HG02970 (cell line): ENCODE measurements at regions not wholly inside any gene's neighbourhood (a gene's known extent, or its start where the extent isn't known, plus 50 kb on each side); places are given as distances from the start of the nearest gene placed in this dataset.
"Not testable (repeated sequence)": the region's sequence is repeated elsewhere in the genome, so short reads cannot be mapped to it uniquely, and the experiment has no call there.

Experiments used
- ATAC-seq: cut with Tn5 transposase; IDR thresholded peaks from one replicate; pipeline ENCODE4 v1.9.1; 2021; ENCODE audit warnings: mild to moderate bottlenecking, moderate library complexity, moderate number of reproducible peaks; ENCODE audit not compliant: unreplicated experiment, low FRiP score

DNA sequence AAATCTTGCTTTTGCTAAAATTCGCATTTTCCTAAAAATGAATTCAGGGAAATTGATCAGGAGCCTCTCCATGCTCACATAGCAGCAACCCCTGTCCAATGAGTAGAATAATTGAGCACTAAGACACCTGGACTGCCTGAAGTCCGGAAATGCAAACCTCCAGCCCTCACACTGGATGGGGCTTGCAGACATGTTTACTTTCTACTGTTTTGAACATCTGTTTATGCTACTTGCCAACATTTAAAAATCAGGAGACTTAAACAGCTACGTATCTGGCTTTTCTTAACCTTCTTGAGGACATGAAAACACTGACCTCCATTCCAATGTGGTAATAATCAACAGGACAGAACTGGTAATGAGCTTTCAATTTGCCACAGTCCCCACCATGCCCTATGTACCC is 184.4 kb downstream of the SHOX2 start:
- ATAC-seq, result no peak

DNA sequence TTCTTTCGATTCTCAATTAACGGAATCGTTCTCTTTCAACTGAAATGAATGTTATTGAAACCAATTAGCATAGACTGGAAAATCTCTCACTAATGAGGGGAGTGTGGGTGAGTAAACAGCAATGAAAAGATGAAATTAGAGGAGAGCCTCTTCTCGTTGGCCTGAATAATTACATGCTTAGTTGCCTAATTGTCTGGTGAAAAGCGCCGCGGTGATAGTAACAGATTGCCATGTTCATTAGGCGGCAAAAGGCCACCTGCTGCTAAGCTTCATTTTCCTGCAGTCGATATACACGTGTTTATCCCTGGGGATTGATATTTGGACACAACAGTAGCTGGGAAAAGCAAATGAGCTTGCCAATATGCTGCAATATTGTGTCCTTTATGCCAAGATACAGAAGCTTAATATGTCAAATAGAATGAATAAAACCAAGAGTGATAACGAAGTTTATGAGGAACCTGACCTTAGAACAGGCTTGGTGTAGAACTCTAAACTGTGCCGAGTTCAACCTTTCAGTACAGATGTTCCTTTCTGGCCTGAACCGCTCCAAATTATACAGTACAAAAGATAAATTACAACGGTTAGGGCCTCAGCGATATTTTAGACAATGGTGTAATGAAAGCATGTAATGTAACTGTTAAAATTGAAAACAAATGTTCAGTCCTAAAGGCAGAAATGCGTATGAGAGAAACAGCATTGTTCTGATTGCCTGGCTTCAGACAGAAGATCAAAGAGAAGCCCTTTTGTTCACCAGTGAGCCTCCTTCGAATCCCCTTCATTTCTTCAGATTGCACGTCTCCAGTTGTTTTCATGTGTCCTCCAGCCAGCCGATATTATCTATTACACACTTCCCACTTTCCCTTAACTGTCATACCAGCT is 185.2 kb downstream of the SHOX2 start:
- ATAC-seq, result no peak

DNA sequence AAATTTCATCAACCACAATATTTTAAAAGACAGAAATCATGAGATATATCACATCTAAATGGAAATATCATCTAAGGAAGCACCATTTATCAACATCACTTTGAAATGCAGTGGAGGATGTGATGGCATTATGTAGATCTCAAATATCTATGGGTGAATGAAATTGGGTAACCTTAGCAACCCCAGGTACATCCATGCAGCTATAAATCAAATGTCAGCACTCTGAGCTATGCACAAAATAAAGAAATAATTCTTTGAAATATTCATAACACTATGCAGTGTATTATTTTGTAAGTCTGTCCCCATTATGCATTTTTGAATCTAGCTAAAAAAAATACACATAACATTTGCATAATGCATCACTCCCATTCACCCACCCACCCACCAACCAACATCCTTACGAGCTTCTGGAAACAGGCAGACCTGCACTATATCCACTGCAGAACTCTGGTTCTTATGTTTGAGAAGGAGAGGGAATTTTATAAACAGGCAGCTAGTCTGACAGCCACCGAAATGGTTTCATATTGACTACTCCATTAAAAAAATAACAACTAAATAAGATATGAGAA is 186.8 kb downstream of the SHOX2 start:
- ATAC-seq, result no peak

DNA sequence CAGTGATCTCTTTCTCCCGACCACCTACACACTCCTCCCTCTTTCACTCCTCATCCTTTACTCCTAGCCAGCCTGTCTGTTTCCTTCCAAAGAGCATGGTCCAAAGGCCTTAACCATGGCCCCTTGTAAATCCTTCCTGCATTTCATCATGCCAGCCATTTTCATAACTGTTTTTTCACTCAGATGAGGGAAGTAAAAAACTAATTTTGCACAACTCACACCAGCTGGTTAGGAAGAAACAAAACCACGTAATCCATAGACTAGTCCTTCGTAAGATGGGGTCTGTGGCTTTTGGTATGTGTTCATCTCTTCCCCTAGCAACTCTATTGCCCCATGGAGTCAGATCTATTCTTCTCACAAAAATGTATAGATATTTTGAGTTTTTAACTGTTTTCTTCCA is 187.8 kb downstream of the SHOX2 start:
- no peak for ATAC-seq

DNA sequence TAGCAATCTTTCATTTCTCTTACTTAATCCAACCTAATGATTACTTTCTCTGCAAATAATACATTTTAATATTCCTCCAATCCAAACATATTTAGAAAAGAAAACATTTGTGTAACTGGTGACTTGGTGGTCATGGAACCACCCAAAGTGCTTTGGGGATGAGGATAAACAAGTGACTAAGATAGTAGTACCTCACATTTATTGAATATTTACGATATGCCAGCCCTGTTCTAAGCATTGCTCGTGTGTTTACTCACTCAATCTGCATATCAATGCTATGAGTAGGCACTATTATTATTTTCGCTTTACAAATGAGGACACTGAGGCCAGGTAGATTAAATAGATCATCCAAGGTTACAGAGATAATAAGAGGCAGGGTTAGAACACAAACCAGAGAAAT is 189.5 kb downstream of the SHOX2 start:
- ATAC-seq, result no peak

DNA sequence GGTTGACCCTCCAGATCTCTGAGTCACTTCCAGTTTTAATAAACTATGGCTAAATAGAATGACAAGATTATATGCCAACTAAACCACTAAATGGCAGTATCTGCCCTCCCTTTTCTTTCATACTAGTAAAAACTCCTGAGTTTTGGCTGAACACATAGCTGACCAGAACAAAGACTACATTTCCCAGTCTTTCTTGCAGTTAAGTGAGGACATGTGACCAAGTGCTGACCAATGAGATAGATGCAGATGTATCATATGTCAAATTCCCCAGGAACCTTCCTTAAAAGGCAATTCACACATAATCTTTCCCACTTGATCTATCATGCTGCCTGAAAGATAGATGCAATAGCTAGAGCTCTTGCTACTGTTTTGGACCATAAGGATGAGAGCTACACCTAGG is 191.3 kb downstream of the SHOX2 start:
- ATAC-seq, result no peak

DNA sequence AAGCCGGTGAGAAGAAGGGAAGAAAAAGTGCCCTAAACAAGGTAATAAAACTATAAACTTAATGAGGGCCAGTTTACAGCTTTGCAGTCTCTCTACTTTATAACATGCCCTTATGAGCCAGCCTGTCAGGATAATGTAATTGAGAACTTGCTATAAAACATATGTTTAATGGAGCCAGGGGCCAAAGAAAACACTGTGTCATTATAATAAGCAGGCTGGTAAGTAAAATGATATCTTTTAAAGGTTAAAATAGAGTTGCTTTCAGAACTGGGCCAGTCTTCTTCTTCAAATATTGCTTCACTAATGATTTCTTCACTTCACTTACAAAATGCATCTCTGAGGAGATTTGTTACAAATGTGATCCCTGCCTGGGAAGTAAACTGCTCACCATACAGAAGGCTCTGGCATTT is 192.5 kb downstream of the SHOX2 start:
- no peak for ATAC-seq

DNA sequence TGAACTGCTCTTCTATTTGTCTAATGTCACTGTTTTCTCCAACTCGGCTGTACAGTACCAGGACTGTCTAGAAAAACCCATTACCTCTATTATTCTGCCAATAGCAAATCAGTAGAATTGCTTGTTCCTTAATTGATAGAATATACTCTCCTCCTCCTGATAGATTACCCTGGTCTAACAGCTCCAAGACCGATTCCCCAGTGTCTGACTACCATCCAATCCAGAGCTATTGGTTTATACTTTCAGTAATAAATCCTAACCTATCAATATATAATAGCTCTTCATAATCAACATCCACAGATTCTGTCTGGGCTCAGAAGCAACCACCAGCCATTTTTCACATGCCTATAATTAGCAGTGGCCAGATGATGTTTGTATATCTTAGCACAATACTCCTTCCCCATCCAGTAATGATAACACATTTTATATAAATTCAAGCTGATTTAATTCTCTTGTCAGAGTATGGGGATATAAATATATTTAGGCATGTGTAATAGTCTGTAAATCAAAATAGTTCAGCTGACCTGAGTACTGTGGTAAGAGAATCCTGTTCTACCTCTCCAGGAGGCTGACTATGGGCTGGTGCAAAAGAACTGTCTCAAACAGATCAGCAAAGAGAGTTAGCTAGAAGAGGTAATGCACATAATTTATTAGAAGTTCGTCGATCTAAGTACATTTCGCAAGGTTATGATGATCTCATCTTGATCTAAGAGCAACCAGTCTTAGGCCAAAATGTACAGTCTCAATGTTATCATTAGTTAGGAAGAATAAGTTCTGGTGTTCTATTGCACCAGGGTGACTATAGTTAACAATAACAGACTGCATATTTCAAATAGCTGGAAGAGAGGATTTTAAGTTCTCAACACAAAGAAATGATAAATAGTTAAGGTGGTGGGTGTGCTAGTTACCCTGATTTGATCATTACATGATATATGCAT is 193.4 kb downstream of the SHOX2 start:
- ATAC-seq, result no peak

DNA sequence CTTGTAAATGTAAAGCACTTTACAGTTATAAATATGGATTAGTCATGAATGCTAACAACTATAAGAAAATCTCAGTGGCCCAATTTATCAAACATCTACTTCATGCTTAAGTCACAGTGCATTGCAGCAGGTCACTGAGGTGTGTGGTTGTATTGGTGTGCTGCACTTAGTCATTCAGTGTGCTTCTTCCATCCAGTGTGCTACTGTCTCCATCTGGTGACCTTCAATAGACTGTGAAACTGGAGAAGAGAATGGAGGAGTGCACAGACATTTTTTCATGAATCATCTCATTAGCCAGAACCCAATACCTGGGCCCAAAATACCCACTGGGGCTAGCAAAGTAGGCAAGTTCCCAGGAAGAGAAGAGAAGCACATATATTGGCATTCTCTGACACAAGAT is 199.6 kb downstream of the SHOX2 start:
- ATAC-seq, result no peak

DNA sequence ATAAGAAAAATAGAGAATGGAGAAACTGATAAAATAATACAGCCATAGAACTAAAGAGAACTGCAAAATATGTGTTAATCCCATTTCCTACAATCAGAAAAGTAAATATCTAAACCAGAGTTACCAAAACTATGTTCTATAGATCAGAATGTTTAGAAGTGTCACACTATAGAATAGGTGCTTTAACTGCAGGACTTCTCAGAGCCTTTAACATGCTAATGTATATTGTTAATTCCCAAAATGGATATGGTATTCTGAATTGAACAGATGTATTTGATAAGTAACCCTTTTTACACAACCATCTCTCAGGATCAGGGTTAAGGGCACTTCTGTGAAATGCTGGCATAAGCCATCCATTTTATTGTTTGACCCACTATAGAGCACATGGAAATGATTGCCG is 200.3 kb downstream of the SHOX2 start:
- no peak for ATAC-seq

DNA sequence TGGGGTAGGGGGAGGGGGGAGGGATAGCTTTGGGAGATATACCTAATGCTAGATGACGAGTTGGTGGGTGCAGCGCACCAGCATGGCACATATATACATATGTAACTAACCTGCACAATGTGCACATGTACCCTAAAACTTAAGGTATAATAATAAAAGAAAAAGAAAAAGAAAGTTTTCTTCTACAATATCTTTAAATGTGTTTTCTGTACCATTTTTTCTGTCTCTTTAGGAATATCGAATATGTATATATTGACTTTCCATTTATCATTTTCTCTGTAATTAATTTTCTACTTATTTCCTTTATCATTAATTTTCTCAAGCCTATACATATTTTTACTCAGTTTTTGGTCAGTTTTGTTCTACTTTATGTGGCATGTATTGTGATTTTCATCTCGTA is 203.5 kb downstream of the SHOX2 start:
- ATAC-seq, result not testable (repeated sequence)

DNA sequence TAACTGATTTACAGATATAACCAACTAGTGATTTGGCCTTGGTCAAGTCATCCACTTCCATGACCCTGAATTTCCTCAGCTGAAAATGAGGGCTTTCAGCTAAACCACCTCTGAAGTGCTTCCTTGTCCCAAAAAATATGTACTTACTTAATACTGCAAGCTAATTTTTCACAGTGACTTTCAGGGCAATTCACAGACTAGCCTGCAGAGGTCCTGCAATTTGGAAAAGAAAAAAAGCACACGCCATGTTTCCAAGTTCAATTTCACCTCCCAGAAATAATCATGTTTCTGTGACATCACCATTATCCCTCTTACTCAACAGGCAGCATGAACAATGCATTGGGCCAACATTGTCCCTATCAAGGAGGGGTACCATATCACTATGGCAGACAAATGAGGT is 218.2 kb downstream of the SHOX2 start:
- ATAC-seq, result no peak

DNA sequence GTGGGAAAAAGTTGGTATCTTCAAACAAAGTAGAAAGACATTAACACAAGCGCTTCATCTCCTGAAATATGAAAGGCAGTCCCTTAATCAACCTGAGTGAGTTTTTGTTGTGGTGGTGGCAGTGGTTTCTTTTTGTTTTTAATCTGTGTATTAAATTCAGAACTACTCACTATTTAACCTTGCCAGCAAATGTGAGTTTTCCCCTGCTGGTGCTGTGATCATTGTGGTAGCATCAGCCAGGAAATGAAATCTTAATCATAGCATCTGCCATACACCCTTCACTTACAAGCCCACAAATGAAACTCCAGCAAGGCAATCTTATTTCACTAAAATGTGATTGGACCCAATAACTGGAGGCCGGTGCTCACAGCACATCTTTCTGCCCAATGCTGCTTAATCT is 229.7 kb downstream of the SHOX2 start:
- no peak for ATAC-seq

DNA sequence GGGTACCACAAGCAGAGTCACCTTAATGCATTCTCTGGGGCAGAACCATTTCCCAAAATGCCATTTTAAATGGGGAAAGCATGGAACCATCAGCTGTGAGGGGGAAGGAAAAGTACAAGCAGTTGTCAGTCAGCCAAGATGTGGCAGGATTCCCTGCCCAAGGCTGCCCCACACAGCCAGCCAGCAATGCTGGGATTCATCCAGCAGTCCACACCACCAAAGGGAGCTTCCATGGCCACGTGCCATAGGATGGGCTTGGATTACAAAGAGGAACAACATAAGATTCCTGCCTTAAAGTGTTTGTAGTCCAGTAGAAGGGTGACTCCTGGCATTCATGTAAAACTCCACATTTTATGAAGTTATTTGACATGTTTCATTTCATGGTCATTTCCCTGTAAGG is 233.3 kb downstream of the SHOX2 start:
- no peak for ATAC-seq

DNA sequence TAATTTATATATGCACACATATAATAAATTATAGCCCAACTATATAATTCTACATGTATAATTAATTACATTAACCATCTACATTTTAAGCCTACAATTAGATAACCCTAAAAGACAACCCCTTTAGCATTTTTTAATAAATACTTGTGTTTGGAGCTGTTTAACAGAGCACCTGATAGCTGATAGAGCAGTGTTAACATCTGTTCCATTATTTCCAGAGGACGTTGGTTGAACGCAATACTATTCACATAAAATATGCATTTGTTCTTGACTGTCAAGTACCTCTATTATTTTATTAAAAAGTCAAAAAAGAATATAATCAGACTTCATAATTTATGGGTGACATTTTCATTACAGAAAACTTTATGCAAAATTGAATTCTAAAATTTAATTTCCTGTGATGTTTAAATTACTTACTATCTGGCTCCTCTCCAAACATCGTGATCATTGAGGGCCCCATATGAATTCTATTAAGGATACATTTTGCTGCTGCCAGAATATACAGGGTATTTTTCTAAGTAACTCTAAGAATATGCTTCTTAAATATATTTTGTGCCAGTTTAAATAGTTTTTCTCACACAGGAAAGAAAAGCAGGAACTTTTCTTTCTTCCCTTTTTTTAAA is 234.3 kb downstream of the SHOX2 start:
- ATAC-seq, result no peak

DNA sequence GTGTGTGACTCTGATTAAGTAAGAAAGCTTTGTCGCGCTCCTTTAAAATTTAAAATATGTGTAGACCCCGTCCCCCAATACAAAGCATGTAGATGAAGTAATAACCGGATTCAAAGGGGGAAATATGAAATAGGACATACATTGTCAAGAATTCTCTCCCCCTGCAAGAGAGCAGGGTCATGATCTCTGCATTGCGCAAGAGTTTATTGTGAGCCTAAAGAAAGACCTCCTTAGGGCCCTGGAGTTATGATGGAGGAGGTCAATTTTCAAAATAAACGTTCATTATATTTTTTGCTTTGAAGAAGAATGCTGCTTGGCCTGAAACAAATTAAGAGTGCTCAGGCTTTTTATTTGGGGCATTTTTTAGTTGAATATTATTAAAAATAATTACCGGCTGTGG is 235.0 kb downstream of the SHOX2 start:
- ATAC-seq, result no peak

DNA sequence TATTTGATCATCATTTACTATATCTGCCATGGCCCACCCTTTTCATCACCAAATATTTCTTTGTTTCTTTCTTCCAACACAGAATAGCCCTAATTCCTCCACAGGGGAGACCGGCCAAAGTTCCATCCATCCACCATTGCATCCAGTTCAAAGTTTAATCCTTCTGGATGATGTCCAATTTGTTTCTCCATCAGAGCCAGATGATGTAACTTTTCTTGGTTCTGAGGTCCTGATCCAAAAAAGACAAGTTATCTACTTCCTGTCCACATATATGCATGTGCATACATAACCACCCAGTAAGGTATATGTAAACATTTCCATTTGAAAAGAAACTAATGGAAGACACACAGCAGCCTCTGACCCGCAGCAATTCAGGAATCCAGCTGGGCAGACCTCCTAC is 237.3 kb downstream of the SHOX2 start:
- no peak for ATAC-seq

DNA sequence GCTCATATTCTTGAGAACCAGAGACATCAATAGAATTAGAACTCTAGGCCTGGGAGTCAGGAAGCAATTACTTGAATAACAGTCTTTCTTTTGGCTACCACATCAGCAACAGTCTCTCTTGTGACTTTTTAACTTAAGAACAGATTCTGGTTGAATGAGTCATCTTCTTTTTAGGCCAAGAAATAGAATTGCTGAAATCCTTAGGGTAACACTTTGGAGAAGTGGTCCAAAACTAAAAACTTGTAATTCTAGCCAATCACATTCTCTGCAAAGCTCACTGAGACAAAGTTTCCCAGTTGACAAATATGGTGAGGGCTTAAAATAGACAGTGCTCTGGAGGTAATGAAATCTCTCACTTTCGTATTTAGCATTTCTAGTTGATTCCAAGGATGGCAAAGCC is 238.0 kb downstream of the SHOX2 start:
- ATAC-seq, result no peak

DNA sequence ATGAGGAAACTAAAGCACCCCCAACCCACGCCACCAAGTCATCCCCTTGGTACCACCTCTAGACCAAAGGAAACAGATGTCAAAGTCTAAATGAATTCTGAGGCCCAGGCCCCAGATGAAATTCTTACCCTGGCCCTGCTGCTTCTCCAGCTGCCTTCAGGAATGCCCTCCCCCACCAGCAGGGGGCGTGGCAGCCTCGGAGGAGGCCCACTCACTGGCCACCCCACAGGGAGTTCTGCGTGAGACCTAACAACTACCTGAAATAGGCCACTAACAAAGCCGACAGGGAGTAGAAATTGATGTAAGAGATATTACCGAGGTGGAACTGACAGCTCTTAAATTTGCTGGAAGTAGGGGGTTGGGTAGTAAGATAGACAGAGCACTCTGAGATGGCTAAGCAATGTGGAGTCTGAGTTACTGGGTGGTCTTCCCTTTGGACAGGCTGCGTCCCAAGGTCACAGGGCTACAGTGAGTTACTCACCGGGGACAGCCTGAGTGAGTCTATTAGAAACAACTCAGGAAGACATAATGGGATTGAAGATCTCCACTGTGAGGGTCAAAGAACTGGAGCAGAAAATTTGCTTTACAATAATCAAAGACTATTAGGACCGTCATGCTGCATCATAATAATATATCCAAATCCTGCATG is 240.7 kb downstream of the SHOX2 start:
- peak; percentile 74 for ATAC-seq

DNA sequence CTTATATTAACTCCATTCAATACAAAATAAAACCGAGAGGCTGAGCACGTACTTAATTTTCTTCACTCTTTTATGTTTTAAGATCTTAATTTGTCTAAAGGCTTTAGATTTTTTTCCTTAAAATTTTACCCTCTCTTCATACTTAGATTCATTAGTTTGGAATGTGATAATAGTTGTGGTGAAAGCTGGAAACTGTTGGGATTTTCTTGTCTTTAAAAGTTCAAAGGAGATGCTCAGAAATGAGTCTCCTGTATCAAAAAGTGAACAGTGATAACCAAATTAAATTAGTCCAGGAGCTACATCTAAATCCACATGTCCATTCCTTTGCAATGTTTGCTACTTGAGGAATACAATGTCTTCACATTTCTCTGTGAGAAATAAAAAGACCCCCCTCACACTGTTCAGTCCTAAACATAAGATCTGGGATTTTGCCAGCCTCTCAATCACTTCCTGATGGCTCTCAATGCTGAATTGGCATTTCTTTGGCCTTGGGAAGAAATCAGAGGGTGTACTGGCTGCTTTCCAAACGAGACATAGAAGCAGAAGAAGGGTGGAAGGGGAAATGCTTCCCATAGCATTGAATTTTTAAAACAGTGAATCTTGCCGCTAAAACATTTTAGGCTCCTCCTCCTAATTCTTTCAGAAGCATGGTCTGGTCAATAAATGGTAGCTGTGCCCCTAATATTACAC is 245.0 kb downstream of the SHOX2 start:
- ATAC-seq, result no peak
